OCI-M1 (cell line): ENCODE measurements at regions not wholly inside any gene's neighbourhood (a gene's known extent, or its start where the extent isn't known, plus 50 kb on each side); places are given as distances from the start of the nearest gene placed in this dataset.

ENCODE experiments used
- DNase-seq: peaks from one replicate; lab custom pipeline; 2025; lab: John Stamatoyannopoulos, UW

DNA sequence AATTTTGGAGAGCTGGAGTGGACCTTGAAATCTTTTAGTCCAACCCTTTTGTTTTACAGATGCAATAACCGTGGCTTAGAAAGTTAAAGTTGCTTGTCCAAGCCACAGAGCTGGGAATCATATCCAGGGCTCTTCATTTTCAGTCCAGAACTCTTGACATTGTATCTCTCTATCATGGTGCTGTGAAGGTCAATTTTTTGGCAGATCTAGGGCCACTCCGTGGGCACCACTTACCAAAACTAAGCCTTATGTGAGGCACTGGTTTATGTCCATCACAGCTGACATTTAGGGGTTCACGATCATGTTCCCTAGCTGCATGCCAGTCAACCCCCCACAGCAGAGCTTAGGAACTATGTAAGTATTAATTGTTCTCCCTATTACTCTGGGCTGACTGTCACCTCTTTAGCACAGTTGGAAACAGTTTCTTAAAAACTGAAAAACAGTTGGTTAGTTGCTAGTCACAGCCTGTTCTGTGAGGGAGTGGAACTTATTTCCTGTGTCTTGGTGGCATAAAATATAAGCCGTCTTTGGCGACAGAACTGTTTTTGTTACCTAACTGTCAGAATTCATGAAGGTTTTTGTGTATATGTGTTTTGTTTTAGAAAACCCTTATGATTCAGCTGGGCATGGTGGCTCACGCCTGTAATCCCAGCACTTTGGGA, 189.6 kb upstream of the UMPS start:
- no peak for DNase-seq

DNA sequence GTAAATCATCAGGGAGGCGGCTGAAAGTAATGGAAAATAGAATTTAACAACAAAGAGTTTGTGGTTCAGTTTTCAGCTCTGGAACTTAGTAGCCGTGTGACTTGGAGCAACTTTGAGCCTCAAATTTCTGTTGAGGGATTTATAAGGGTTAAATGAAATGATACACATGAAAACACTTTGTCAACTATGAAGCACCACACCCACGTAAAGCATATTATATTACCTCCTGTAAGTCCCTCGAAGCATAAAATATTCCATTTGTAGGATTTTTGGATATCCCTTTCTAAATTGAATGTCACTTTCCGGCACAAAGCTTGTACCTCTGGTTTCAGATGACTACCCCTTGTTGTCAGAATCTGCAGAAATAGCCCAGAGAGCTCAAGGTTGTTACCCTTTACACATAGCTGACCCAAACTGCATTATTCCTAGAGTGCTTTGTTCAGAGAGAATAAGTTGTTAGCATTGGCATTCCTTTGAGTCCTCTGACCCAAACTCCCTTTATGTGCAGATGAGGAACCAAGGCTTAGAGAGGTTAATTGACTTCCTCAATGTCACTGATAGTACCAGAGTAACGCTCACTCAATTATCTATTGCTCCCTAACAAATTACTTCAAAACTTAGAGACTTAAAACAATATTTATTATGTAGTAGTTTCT, 187.9 kb upstream of the UMPS start:
- no peak for DNase-seq

DNA sequence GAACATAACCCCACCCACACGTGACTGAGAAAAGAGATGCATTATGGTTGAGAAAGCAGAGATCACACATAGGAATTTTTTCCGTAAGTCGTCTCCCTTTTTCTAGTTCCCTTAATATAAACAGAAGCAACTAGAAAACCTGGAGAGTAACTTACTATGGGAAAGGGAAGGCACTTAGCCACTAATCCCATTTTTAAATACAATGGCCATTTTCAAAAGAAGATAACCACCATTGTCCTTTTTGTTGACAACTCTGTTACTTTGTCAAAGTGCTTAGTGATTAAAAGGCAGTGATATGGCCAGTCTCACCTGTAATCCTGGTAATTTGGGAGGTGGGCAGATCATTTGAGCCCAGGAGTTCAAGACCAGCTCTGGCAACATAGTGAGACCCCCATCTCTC, 184.4 kb upstream of the UMPS start:
- no peak for DNase-seq

DNA sequence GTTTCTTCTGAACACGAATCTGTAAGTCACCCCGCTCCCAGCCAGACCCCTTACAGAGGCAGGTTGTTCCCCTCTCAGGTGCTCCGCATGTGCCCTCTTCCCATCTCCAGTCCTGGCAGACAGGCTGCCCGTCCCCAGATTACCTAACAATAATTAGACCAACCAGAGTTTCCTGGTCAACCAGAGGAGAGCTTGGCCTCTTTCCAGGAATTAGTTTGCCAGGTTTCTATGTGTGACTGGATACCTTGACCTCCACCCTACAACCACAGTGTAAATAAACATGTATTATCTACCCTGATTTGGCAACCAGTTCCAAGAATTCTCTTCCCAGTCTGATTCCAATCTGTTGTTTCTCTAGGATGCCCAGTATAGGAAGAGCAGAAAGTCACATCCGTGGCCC, 178.0 kb upstream of the UMPS start:
- no peak for DNase-seq

DNA sequence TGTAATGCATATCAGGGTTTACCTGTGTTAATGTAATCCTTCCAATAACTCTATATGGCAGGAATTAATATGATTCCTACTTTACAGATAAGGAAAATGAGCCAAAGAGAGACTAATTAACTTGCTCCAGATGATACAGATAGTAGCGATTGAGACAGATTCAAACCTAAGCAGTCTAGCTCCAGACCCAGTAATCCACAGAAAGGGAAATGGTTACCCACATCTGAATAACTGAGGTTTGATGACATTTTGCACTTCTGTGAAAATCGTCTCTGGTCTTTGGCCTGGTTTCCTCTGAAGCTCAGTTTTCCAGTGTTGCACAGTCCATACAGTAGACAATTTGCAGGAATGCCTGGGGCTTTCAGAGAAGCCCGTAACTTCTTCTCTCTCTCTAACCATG, 177.1 kb upstream of the UMPS start:
- DNase-seq = no peak

DNA sequence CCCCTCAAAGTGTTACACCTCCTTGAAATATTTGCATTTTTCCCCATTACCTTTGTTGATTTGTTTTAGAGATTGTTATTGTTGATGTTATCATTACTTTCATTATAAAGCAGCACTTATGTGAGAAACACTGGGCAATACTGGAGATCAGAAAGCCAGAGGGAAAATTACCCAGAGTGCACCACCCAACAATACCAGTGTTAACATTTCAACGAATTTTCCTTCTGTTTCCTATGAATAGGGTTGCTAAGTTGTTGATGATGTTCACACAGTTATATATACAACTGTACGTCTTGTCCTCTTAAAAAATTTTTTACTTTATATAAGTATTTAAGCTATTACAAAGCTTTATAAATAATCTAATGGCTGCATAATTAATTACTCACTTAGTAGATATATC, 173.6 kb upstream of the UMPS start:
- no peak for DNase-seq

DNA sequence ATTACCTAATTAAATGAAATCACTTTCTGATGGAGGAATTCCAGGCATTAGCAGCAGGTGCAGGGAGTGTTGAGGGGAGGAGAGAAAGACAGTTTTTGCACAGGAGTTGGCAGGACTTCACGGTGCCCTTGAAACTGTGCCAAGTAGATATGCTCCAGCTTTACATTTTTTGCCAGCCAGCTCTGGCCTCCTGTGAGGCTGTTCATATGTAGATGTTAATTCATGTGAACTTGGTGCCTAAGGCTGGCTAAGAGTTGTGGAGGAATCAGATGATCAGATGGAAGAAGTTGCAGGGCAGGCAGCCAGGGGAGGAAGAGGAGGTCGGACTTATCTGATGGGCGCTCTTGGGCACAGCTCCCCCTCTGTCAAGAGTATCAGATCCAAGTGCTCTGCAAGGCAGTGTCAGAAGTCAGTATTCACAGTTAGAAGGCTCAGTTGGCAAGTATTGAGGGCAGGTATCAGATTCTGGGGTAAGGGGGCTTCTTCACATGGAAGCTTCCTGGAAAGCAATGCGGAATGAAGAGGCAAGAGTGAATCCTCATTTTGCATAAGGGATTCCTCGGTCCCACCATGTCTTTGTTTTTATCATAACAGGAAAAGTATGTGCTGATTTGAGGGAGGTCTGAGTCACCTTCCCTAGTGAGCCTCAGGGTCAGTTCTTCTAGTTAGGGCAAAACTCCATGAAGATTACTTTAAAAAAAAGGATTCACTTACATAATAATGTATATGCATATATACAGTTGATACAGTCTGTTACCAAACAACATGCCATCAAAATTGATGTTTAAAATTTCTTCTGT, 172.6 kb upstream of the UMPS start:
- DNase-seq = peak; percentile 20

DNA sequence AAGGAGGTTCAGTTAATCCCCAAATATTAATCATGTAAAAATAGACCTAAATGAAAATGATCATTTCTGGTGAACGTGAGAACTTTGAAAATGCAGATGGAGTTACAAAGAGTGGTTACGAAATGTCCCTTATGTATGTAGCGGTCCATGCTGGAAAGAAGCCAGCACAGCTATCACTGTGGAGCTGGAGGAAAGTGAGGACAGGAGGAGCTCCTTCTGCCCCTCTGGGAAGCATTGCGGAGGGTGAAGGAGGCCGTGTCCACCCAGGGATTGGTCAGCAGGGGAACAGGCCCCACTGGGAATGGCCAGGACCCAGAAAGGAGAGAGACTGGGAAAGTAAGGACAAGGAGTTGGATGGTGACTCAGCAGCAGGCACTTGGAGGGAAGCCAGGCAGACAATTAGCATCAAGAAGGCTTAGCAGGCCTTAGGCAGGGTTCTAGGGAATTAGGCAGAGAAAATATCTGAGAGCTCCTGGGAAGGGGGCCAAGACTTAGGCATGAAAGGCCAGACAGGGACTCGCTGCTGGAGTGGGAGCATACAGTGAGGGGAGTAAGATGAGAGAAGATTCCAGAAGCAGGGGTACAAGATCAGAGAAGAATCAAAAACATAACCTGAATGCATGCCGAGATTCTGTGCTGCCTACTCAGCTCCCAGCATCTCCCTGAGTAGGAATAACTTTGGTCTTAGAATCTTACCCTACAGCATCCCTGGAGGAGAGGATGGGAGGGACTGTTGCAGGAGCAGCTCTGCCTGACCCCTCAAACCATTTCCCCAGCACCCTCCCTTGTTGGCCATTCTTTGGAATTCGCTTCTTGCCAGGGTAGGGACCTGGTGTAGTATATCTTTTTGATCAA, 171.0 kb upstream of the UMPS start:
- no peak for DNase-seq

DNA sequence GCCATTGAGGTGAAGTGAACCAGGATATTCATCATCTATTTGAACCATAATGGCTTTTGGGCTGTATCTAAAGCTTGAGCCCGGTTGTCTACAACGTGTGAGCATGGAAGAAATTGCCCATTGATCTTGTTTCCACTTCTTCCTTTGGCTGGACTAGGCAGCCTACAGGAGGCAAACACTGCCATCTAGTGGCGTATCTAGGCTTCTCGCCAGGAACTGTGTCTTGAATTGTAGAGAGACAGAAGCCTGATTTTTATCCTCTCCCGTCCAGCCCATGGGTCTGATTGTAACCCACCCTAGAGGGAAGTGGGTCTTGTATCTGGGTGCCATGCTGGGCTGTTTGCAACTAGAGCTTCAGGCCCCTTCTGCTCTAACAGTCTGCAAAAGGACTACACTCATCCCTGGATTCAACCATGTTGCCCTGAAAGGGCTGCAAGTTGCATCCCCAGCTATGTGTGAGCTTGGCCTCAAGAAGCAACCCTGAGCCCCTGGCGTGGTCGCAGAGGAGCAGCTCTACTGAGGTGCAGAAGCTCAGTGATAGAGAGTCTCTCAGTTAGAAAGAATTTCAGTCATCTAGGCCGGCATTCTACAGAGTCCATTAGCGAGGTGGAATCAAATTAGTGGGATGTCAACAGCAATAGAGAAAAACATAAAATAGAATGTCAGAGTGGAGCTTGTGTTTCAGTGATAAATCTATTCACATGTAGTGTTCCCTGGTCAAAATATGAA, 170.2 kb upstream of the UMPS start:
- DNase-seq = peak; percentile 80

DNA sequence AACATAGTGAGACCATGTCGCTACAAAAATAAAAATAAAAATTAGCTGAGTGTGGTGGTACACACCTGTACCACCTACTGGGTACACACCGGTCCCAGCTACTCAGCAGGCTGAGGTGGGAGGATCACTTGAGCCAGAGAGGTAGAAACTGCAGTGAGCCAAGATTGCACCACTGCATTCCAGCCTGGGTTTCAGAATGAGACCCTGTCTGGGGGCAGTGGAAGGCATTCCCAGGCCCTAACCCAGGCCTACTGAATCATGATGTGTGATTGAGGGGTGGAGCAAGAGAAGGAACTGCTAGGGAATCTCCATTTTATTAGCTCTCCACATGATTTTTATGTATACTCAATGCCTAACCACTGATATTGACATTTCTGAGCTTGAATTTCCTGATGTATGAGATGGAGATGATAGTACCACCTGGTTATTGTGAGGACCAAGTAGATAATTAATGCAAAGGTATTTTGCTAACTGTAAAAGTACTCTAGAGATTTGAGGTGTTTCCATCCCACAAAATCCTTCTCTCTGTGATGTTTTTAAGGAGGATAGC, 169.5 kb upstream of the UMPS start:
- DNase-seq = no peak

DNA sequence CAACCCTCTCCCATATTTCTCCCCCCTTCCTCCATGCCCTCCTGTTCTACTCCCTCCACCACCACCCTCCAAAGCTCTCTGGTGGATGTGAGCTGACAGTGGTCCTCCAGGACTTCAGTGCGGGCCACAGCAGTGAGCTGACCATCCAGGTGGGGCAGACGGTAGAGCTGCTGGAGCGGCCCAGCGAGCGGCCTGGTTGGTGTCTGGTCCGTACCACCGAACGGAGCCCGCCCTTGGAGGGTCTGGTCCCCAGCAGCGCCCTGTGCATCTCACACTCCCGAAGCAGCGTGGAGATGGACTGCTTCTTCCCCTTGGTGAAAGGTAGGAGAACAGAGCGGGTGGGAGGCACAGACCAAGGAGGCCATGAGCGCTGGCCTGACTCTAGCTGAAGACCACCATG, 167.5 kb upstream of the UMPS start:
- DNase-seq = no peak

DNA sequence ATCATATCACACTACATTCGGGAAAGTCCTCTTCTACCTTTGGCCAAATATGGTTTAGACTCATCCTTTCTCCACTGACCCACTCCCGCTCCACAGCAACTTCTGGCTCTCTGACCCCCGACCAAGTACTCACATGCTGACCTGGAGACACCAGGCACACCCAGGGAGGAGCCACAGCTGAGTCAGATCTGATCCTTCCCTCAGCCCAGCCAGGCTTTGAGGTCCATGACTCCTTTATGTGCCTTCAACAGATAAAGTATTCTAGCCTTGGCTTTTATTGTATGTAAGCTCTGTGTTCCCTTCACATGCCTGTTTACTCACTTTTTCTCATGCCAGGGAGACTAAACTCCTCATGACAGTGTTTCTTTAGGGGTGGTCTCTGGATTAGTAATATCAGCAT, 166.9 kb upstream of the UMPS start:
- DNase-seq = peak; percentile 12

DNA sequence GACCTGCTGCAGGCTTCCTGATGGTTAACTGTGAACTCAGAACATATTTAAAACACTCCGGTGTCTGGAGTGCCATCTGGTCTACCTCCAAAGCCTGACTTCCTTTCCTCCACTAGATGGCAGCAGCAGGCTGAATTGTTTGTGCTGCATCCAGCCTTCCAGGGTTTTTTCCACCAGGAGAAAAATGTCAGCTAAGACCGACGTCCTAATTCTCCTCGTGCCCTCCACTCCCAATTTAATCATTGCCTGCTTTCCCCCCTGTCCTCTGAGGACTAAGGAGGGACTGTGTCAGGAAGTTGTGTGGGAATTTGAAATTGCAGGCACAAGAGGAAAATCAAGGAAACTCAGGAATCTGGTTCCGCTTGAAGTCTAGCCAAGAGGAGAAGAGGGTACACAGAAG, 165.2 kb upstream of the UMPS start:
- DNase-seq = peak; percentile 75

DNA sequence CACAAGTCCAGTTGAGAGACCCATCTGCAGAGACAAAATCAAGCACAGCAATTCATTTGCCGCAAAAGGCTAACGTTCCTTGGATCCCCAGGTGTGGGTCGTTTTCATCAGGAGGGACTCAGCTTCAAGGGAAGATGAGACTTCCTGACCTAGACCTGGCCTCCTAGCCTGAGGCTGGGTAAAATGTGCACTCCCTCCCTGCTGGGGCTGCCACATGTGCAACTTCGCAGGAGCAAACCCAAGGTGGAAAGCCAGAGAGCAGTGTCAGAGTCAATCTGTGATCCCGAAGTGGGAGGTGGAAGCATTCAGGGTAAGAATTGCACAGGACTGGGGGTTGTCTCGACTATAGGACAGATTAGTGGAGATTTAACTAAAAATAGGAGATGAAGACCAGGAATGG, 164.7 kb upstream of the UMPS start:
- no peak for DNase-seq

DNA sequence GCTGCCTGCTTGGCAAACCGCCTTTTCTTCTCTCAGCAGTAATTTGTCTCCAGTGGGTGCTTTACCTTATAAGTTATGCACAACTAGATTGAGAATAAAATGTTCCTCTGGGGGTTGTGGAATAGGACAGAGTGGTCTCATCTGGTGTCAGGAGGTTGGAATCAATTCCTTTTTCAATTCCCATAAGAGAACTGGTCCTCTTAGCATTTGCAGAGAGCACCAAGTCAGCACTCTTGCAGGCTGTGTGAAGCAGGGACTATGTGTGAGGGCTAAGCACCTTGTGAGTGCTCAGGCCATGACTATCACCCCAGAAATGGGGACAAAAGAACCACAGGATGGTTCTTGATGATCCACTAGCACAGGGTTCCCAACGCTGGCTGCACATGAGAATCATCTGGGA, 163.6 kb upstream of the UMPS start:
- no peak for DNase-seq

DNA sequence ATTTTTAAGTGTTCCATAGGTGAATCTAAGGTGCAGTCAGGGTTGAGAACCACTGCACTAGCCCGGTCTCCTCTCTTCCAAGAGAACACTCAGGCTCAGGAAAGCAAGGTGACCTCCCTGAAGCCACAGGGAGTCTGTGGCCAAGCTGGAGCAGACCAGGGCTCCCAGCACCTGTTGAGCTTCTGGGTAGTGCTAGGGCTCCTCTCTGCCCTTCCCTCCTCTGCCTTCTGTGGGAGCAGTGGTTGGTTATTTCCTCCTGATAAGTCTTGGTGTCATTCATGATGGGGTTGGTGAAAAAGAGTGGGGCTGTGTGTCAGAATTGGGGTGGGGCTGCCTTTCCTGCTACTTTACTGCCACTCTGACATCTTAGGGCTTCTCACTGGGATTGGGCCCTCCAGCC, 163.1 kb upstream of the UMPS start:
- no peak for DNase-seq

DNA sequence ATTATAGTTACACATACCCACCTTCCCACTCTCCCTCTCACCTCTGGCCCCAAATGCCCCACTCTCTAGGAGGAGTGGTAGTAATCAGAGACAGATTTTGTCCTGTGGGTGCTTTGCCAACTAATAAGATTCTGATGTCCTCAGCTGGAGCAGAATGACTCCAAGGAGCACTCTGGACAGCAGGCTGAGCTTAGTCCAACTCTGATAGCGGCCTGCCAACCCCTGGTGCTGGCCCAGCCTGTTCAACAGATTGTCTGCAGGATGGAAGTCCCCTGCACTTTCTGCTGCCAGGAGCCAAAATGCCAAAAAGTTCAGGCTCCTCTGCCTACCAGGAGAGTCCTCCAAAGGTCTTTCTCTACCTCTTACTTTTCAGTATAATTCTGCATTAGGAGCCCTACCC, 160.5 kb upstream of the UMPS start:
- no peak for DNase-seq

DNA sequence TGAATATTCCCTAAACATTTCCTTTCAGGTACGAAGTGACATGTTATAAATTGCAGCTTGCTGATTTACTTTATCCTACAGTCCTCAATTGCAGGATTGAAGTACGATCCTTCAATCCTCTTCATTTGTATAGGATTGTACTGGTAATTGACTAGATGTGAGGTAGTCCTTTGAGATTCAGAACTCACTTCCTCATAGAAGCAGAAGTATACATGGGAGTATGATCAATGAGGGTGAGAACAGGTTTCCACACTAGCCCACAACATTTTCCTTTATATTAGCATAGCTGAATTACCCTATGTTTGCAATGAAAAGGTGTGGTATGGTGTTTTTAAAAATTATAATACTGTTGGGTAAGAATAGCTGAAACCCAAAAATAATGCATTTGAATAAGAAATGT, 160.0 kb upstream of the UMPS start:
- peak; percentile 7 for DNase-seq

DNA sequence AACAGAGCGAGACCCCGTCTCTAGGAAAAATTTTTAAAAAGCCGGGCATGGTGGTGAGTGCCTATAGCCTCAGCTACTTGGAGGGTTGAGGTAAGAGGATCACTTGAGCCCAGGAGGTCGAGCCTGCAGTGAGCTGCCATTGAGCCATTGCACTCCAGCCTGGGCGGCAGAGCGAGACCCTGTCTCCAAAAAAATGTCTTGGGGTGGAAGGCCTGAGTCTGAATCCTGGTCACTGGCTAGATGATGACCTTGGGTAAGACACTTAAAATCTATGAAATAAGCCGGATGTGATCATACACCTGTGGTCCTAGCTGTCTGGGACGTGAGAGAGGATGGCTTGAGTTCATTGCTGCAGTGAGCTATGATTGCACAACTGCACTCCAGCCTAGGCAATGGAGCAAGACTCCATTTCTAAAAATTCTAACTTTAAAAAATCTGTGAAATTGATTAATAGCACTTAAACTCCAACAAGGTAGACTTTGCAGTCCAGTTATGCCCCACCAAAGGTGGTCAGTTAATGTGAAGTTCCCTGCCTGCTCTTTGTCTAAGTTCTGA, 157.3 kb upstream of the UMPS start:
- DNase-seq = no peak

DNA sequence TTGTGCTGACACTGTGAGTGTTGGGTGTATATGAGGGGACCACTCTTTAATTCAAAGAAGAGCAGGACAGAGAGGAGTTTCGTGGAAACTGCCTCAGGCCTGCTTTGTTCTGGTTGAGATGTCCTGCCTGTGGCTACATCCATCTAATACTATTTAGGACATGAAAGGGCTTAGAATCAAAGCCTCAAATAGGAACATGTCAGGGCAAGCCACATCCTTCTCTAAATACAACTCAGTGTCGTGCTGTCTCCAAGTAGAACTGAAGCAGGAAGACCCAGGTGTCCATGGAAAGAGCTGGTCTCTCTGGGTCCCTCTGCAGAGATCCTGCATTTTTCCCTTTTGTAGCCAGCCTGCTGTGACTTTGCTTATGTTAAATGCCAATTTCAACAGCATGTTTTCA, 156.2 kb upstream of the UMPS start:
- DNase-seq = no peak
